Caco-2 (cell line): ENCODE measurements at regions not wholly inside any gene's neighbourhood (a gene's known extent, or its start where the extent isn't known, plus 50 kb on each side); places are given as distances from the start of the nearest gene placed in this dataset.

ENCODE experiments used
- BruUV-seq: library from RNA; stranded (reverse); fragments of 400-500 nt; replicated peaks from 2 replicates; lab custom pipeline; 2021; lab: Mats Ljungman, UMichigan
- CTCF ChIA-PET: fragments of 300-600 bp; sonication (Branson Sonifier 250); formaldehyde crosslinking; loops from one replicate; lab custom pipeline; 2022; ENCODE audit warnings: antibody characterized with exemption; lab: Charles Lee
- POLR2A ChIA-PET: fragments of 300-600 bp; sonication (Branson Sonifier 250); formaldehyde crosslinking; loops from one replicate; lab custom pipeline; 2022; ENCODE audit warnings: antibody characterized with exemption; lab: Charles Lee
- DNase-seq, 2 experiments: peaks; one replicate each; pipeline versions ENCODE4 v3.0.0 to v3.0.0-alpha.2; 2020 to 2022
- H3K27me3 ChIP-seq: replicated peaks from 2 replicates; pipeline ENCODE4 v1.6.0; 2011; ENCODE audit warnings: low read length; ENCODE audit not compliant: control insufficient read depth, insufficient read depth
- H3K36me3 ChIP-seq: 2 replicates; pipeline ENCODE4 v1.5.1; 2011; ENCODE audit warnings: low read length; ENCODE audit not compliant: control insufficient read depth, insufficient read depth
- H3K4me1 ChIP-seq: fragments of 250-450 bp; sonication (Bioruptor Pico); 2 replicates; pipeline ENCODE4 v1.5.1; 2020; ENCODE audit warnings: mild to moderate bottlenecking
- H3K4me3 ChIP-seq: 2 replicates; pipeline ENCODE4 v1.5.1; 2011; ENCODE audit warnings: low read depth, mild to moderate bottlenecking, control low read depth, low read length
- H3K9me3 ChIP-seq: fragments of 250-450 bp; sonication (Bioruptor Pico); 2 replicates; pipeline ENCODE4 v1.5.1; 2020; ENCODE audit warnings: mild to moderate bottlenecking, moderate library complexity
- H3K27ac Mint-ChIP-seq: one replicate; pipeline ENCODE4 v1.8.0; 2022; ENCODE audit warnings: mixed read lengths; ENCODE audit not compliant: unreplicated experiment
- H3K27me3 Mint-ChIP-seq: one replicate; pipeline ENCODE4 v1.8.0; 2022; ENCODE audit warnings: mixed read lengths; ENCODE audit not compliant: insufficient read depth, unreplicated experiment
- H3K36me3 Mint-ChIP-seq: one replicate; pipeline ENCODE4 v1.8.0; 2022; ENCODE audit warnings: mild to moderate bottlenecking, mixed read lengths; ENCODE audit not compliant: insufficient read depth, unreplicated experiment
- H3K4me1 Mint-ChIP-seq: one replicate; pipeline ENCODE4 v1.8.0; 2022; ENCODE audit warnings: low read depth, mixed read lengths; ENCODE audit not compliant: unreplicated experiment
- H3K4me3 Mint-ChIP-seq: one replicate; pipeline ENCODE4 v1.8.0; 2022; ENCODE audit warnings: mild to moderate bottlenecking, moderate library complexity, mixed read lengths; ENCODE audit not compliant: unreplicated experiment
- H3K9me3 Mint-ChIP-seq: one replicate; pipeline ENCODE4 v1.8.0; 2022; ENCODE audit warnings: mixed read lengths; ENCODE audit not compliant: unreplicated experiment
- intact Hi-C: fragments of 100-400 bp; cut with micrococcal nuclease; formaldehyde crosslinking; loops from one replicate; pipeline ENCODE4 v1.10.0; 2022; ENCODE audit not compliant: unreplicated experiment
- TF ChIP-seq, protein P1 (sequence below), 2 experiments: fragments of 200-600 bp in 1 of 2; IDR thresholded peaks; 1 replicate in 1 of 2; 2 replicates in 1 of 2; pipeline versions ENCODE4 v1.5.1 to v1.8.0; 2011 to 2022; ENCODE audit warnings: antibody characterized with exemption in 1 of 2, control low read depth in 1 of 2, inconsistent platforms in 1 of 2, low read depth in 1 of 2, low read length in 1 of 2, mild to moderate bottlenecking in 1 of 2, moderate library complexity in 1 of 2; ENCODE audit not compliant: insufficient read depth in 1 of 2, severe bottlenecking in 1 of 2, unreplicated experiment in 1 of 2

GRCh38 chr12:94705676-94706075 lies 55.3 kb upstream of the TMCC3 start:
- POLR2A ChIA-PET, result no interaction called here

GRCh38 chr12:94704452-94705306 lies 54.3 kb upstream of the TMCC3 start:
- no peaks in the 10 kb centered on the region for H3K36me3 ChIP-seq
- no peak overlapping the region for H3K4me3 ChIP-seq
- CTCF ChIA-PET, result no interaction called here
- Mint-ChIP-seq H3K4me3 (no peak overlapping the region), H3K27ac (no peak overlapping the region), H3K27me3 (peaks cover 3% of the 10 kb centered on the region), H3K9me3 (no peaks in the 10 kb centered on the region), H3K36me3 (no peaks in the 10 kb centered on the region), H3K4me1 (peaks cover 13% of the 10 kb centered on the region)
- POLR2A ChIA-PET, result no interaction called here
- no TSS peak for BruUV-seq
- TF ChIP-seq, protein P1, sequence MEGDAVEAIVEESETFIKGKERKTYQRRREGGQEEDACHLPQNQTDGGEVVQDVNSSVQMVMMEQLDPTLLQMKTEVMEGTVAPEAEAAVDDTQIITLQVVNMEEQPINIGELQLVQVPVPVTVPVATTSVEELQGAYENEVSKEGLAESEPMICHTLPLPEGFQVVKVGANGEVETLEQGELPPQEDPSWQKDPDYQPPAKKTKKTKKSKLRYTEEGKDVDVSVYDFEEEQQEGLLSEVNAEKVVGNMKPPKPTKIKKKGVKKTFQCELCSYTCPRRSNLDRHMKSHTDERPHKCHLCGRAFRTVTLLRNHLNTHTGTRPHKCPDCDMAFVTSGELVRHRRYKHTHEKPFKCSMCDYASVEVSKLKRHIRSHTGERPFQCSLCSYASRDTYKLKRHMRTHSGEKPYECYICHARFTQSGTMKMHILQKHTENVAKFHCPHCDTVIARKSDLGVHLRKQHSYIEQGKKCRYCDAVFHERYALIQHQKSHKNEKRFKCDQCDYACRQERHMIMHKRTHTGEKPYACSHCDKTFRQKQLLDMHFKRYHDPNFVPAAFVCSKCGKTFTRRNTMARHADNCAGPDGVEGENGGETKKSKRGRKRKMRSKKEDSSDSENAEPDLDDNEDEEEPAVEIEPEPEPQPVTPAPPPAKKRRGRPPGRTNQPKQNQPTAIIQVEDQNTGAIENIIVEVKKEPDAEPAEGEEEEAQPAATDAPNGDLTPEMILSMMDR (IDR thresholded peaks at IDR 0.05; ENCODE audit: insufficient read depth in 1 of 2, low read depth in 1 of 2, low read length in 1 of 2, severe bottlenecking in 1 of 2, unreplicated experiment in 1 of 2), result no peak
- DNase-seq, result no peak
- H3K4me1 ChIP-seq, result no peaks in the 10 kb centered on the region
- intact Hi-C loops, result no loop called here
- H3K27me3 ChIP-seq, result no peaks in the 10 kb centered on the region
- no peaks in the 10 kb centered on the region for H3K9me3 ChIP-seq

More at GRCh38 chr12:94705676-94706075, 55.3 kb upstream of the TMCC3 start:
- Mint-ChIP-seq H3K27ac (no peak overlapping the region), H3K4me1 (peaks cover 13% of the 10 kb centered on the region), H3K27me3 (peaks cover 3% of the 10 kb centered on the region), H3K36me3 (no peaks in the 10 kb centered on the region), H3K9me3 (no peaks in the 10 kb centered on the region), H3K4me3 (no peak overlapping the region)
- intact Hi-C loops, result no loop called here
- Histone ChIP-seq H3K27me3 (no peaks in the 10 kb centered on the region), H3K4me1 (no peaks in the 10 kb centered on the region), H3K36me3 (no peaks in the 10 kb centered on the region), H3K4me3 (no peak overlapping the region), H3K9me3 (no peaks in the 10 kb centered on the region)
- no peak for DNase-seq
- CTCF ChIA-PET, result no interaction called here
- TF ChIP-seq, protein P1 (IDR thresholded peaks at IDR 0.05; ENCODE audit: insufficient read depth in 1 of 2, low read depth in 1 of 2, low read length in 1 of 2, severe bottlenecking in 1 of 2, unreplicated experiment in 1 of 2), result no peak
- BruUV-seq, result no TSS peak

DNA sequence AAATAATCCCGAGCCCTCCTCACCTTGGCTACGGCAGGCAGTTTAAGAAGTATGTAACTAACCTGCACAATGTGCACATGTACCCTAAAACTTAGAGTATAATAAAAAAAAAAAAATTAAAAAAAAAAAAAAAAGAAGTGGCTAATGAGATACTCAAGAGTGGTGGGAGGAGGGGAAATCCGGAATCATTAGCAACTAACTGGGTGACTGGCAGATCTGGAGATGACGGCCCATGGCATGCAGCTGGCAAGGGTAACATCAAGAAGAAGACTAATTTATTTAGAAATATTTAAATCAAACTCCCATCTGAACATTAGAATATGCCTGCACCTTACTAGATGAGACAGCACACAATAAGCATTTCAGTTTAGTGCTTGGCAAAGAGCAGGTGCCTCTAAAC lies 52.3 kb upstream of the TMCC3 start:
- H3K4me1 ChIP-seq, result no peaks in the 10 kb centered on the region
- TF ChIP-seq, protein P1 (IDR thresholded peaks at IDR 0.05; ENCODE audit: insufficient read depth in 1 of 2, low read depth in 1 of 2, low read length in 1 of 2, severe bottlenecking in 1 of 2, unreplicated experiment in 1 of 2), result no peak
- H3K27me3 ChIP-seq, result no peaks in the 10 kb centered on the region
- Mint-ChIP-seq H3K4me3 (no peak overlapping the region), H3K36me3 (no peaks in the 10 kb centered on the region), H3K4me1 (peaks cover 13% of the 10 kb centered on the region), H3K27me3 (peaks cover 3% of the 10 kb centered on the region), H3K9me3 (no peaks in the 10 kb centered on the region), H3K27ac (no peak overlapping the region)
- no peaks in the 10 kb centered on the region for H3K36me3 ChIP-seq
- no peak for DNase-seq
- POLR2A ChIA-PET, result no interaction called here
- no peaks in the 10 kb centered on the region for H3K9me3 ChIP-seq
- CTCF ChIA-PET, result no interaction called here
- H3K4me3 ChIP-seq, result no peak overlapping the region
- no TSS peak for BruUV-seq
- intact Hi-C loops, result no loop called here
